CD4-positive, alpha-beta T cell treated with Interleukin-15 for 4 hours (primary cell): ENCODE measurements at regions not wholly inside any gene's neighbourhood (a gene's known extent, or its start where the extent isn't known, plus 50 kb on each side); places are given as distances from the start of the nearest gene placed in this dataset.
"Not testable (repeated sequence)": the region's sequence is repeated elsewhere in the genome, so short reads cannot be mapped to it uniquely, and the experiment has no call there.

ENCODE experiments used
- DNase-seq: peaks from one replicate; pipeline ENCODE4 v3.0.0-alpha.2; 2020; ENCODE audit warnings: low spot score

- DNase-seq, result no peak
Measured at GRCh38 chr2:231644426-231644825, 51.8 kb downstream of the TEX44 start.

- DNase-seq, result no peak
Measured at GRCh38 chr2:231646476-231646875, 53.8 kb downstream of the TEX44 start.

- DNase-seq, result peak; percentile 38
Measured at GRCh38 chr2:231648579-231649174, 56.0 kb downstream of the TEX44 start.

- DNase-seq, result not testable (repeated sequence)
Measured at GRCh38 chr2:231651561-231651960, 56.8 kb upstream of the PTMA start.

GRCh38 chr2:231655488-231655887 lies 52.8 kb upstream of the PTMA start:
- no peak for DNase-seq

GRCh38 chr2:231655894-231656293 lies 52.4 kb upstream of the PTMA start:
- no peak for DNase-seq
